Fibroblast of skin of right quadriceps (primary cell): ENCODE measurements at regions not wholly inside any gene's neighbourhood (a gene's known extent, or its start where the extent isn't known, plus 50 kb on each side); places are given as distances from the start of the nearest gene placed in this dataset.

Source experiments
- DNase-seq: peaks from one replicate; pipeline ENCODE4 v3.0.0-alpha.2; 2013

- DNase-seq, result no peak
These were observed 650.9 kb downstream of the KCNJ2 start for GRCh38 chr17:70820276-70820675.

- DNase-seq, result no peak
These were observed 656.2 kb downstream of the KCNJ2 start for GRCh38 chr17:70825321-70826125.

DNA sequence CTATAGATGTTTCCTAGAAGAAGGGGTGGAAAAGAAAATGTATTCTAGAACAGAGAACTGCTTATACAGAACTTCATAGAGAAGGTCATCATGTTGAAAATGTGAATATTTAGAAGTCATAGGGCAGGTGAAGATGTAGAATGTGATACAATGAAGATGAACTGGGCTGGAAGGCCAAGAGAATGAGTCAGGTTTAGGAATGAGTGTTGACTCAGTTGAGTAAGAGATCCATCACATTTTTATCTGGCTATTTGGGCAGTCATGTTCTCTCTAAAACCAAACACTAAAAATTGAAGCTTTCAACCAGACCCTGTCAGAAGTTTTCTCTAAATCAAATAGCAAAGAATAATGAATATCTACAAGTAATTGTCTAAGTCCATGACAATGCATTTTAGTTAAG lies 660.5 kb downstream of the KCNJ2 start:
- DNase-seq, result no peak

DNA sequence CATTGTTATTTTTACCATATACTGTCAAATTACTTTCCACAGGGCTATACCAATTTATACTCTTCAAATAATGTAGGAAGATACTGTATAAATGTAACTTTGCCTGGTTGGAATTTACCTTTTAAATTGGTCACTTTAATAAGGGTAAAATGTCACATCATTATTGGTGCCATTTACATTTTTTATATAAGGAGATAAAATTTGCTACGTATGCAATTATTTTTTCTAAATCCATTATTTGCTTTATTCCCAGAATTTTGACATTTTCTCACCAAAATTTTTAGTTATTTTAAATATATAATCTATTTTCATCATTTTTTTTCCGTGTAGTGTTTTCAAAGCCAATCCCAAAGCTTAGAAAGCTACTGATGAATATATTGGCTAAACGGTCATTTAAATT lies 664.7 kb downstream of the KCNJ2 start:
- no peak for DNase-seq

DNA sequence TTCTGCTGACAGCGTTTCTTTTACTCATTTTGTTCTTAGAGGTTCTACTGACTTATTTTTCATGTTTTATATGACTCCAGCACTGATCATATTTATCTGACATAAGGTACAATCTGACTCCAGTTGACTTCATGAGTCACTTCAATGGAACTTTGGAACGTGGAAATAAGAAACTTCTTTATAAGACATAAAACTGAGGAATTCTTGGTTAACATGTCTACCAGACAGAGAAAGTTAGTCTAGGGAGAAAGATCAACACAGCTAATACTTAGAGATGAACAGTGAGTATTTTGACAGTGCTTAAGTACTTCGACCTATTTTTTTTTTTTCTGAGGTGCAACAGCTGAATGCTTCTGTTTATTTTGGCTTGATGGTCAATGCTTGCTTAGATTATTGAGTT lies 679.5 kb downstream of the KCNJ2 start:
- peak; percentile 64 for DNase-seq

DNA sequence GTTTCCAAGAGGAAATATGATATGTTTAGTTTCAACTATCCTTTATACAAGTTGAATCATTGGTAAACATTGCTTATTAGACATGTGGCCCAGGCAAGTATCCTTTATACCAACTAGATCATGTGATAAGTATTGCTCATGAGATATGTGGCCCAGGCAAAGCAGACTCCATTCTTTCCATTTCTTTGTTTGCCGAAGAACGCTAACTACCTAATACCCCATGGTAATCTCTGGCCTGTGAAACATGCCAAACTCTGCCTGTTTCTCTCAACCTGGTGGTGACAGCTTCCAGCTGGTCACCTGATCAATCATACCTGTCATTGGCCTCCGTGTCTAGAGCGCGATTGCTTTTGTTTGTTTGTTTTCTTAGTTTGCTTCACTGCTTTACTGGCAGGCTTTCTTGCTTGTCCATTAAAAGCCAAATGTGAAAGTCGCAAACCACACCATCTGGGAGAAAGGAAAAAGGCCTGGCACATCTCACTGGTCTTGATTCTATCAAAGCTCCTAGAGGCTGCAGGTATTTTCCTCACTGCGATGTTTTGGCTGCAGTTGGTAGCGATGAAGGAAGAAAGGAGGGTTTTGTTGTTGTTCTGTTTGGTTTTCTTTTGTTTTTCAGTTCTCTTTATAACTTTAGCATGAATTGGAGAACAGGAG lies 686.2 kb downstream of the KCNJ2 start:
- peak; percentile 7 for DNase-seq

- DNase-seq, result no peak
These were observed 688.0 kb downstream of the KCNJ2 start for GRCh38 chr17:70857351-70857750.

DNA sequence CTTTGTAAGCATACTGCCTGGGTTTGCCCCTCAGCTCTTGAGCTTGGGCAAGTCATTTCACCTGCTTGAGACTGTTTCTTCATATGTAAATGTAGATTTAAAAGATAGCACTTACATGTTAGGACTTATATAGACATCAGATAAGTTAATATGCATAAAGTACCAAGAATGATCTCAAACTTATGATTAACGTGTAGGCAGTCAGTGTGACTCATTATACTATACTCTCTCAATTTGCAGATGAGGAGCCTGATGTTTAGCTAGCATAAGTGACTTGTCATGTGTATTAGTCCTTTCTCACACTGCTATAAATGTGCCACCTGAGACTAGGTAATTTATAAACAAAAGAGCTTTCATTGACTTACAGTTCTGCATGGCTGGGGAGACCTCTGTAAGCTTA lies 690.5 kb downstream of the KCNJ2 start:
- DNase-seq, result no peak

DNA sequence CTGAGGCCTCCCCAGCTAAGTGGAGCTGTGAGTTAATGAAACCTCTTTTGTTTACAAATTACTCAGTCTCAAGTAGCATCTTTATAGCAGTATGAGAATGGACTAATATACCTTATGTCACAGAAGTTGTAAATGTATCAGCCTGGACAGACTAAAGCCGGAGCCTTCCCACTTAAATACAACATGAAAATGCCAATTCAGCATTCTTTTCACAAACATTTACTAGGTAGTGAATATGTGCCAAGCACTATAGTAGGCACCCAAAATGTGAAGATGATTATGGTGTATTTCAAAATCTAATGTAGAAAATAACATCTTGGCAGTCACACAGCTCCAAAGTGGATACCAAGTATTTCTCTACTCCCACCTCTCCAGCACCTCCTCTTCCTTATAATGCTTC lies 693.0 kb downstream of the KCNJ2 start:
- DNase-seq, result no peak

DNA sequence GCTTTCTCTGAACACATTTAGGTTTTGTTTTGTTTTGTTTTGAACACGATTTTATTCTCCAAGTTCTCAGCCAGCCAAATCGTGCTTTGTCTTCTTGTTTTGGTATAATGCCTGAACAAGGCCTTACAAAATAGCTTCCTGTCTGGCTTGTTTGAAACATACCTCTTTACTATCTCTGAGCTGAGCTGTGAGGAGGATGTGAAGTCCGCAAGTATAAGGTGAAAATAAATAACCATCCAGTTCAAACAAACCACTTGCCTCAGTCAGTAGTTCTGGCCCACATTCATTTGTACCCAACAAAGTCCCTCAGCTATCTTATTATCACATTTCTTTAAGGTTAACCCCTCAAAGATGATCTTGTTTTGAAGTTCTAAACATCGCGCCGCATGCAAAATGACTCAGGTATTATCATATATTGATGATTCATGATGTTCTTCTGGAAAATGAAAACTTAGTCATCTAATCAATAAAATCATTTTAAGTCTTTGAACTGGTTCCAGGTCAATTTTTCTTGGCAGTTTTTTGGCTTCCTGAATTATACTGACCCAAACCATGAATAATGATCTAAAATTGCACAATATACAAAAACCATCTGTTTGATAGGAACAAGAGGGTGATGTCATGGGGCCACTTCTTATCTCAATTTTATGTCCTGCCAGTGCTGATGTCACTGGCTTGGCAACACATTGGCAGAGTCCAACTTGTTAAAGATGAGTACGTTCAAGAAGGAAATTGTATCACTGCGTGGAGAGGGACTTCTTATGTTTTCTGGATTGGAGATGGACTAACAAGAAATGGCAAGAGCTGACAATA lies 694.3 kb downstream of the KCNJ2 start:
- peak; percentile 6 for DNase-seq

GRCh38 chr17:70865993-70866804 lies 696.9 kb downstream of the KCNJ2 start:
- DNase-seq, result no peak

- DNase-seq, result no peak
These were observed 698.8 kb downstream of the KCNJ2 start for GRCh38 chr17:70868149-70868548.

DNA sequence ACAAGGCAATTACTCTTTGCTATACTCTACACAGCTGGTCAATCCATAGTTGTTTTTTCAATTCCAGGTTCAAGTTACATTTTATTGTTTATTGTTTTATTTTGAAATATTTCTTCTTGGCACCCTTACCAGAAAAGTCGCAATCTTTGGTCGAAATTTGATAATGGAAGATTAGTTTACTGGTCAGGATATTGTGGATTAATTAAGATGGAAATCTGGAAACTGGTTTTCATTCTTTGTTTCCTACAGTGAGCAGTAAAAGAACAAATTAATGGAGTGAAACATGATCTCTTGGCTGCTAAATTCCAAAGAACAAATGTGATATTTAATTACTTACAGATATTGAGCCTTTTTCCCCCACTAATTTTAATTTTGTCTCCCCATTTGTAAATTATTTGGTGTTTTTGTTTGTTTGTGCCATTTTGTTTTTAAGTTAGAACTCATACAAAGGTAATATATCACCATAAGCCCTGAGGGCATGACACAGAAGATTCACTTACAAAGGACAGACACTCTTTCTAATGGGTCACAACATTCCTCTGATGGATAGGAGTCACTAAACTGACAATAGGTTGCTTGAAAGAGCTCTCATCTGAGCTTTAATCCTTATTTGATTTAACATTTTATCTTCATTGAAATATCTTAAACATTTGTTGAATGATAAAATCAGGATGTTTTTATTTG lies 700.2 kb downstream of the KCNJ2 start:
- no peak for DNase-seq

GRCh38 chr17:70871180-70871818 lies 702.0 kb downstream of the KCNJ2 start:
- DNase-seq, result no peak

GRCh38 chr17:70872103-70872502 lies 702.8 kb downstream of the KCNJ2 start:
- DNase-seq, result no peak

GRCh38 chr17:70875729-70876310 lies 706.5 kb downstream of the KCNJ2 start:
- DNase-seq, result no peak

GRCh38 chr17:70878879-70879278 lies 709.5 kb downstream of the KCNJ2 start:
- DNase-seq, result no peak

GRCh38 chr17:70879401-70879800 lies 710.1 kb downstream of the KCNJ2 start:
- no peak for DNase-seq

- DNase-seq, result no peak
These were observed 711.8 kb downstream of the KCNJ2 start for GRCh38 chr17:70881093-70881492.

DNA sequence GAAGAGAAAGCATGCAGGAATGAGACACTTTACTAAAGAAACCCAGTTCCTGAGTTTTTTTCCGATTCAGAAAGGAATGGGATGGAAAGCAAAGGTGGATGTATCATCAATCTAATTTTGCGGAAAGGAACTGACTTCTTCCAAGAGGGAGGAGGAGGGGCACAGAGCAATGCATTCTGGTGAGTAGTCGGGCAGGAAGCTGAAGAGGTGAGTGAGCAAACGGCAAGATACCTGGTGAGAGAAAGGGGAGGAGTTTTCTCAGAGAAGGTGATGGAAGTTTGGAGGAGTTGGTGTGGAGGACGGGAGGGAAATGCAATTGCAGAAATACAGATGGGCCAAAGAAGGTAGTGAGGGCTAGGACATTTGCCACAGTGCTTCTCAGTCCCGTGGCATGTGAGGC lies 713.2 kb downstream of the KCNJ2 start:
- no peak for DNase-seq

DNA sequence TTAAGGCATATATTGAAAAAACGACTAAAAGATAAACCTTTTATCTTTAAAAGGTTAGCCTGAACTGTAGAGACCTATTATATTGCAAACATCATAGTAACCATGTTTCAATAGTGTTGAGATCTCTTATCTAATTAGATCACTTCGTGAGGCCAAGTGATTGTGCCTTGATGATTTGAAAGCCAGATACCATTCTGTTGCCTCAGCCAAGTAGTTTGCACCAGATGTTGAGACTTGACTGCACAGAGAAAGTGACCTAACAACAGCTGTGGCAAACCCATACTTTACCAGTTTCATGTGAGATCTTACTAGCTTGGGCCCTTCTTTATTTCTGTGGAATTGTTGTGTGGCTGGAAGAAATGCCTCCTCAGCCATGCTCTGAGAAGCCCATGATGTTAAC lies 717.3 kb downstream of the KCNJ2 start:
- DNase-seq, result no peak
